A673 (cell line): ENCODE measurements at regions not wholly inside any gene's neighbourhood (a gene's known extent, or its start where the extent isn't known, plus 50 kb on each side); places are given as distances from the start of the nearest gene placed in this dataset.

Source experiments
- CTCF ChIP-seq: fragments of 300-800, 200-600 bp; sonication (generic); conservative IDR thresholded peaks from 2 replicates; pipeline ENCODE4 v1.5.1; 2017; ENCODE audit warnings: low read depth, mild to moderate bottlenecking, antibody characterized with exemption, low read length, moderate library complexity, mixed read lengths
- EZH2 ChIP-seq: fragments of 200-600 bp; sonication (generic); IDR thresholded peaks from 2 replicates; pipeline ENCODE4 v1.6.1; 2017; ENCODE audit warnings: borderline replicate concordance, low read depth, mild to moderate bottlenecking, mixed read lengths, antibody characterized with exemption, low read length; ENCODE audit not compliant: poor library complexity, severe bottlenecking

- TF ChIP-seq CTCF (no peak), EZH2 (no peak)
Observed at GRCh38 chr12:41624571-41624970, 436.5 kb downstream of the PDZRN4 start.
